GM19043 (cell line): ENCODE measurements at regions not wholly inside any gene's neighbourhood (a gene's known extent, or its start where the extent isn't known, plus 50 kb on each side); places are given as distances from the start of the nearest gene placed in this dataset.

Experiments used
- ATAC-seq: cut with Tn5 transposase; IDR thresholded peaks from one replicate; pipeline ENCODE4 v1.9.1; 2021; ENCODE audit warnings: low read depth; ENCODE audit not compliant: unreplicated experiment

- no peak for ATAC-seq
These were observed 87.3 kb upstream of the RAB4A start for GRCh38 chr1:229183588-229183987.

DNA sequence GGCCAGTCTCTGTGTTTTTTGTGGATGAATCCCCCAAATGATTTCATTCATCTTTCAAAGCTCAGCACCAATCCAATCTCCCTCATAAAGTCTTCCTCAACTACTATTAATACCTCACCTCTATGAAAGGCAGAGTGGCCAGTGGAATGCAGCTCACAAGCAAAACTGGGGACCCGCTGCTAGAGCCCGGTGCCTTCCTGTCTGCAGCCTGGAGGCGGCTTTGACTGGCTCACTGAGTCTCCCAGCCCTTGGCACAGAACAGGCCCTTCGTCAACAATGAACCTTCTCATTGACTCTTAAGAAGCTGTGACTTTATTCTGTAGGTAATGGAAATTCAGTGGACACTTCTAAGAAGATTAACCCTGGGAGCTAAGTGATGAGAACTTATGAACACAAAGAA lies 86.8 kb upstream of the RAB4A start:
- ATAC-seq: no peak

- ATAC-seq: no peak
These were observed 84.9 kb upstream of the RAB4A start for GRCh38 chr1:229185963-229186362.

GRCh38 chr1:229186373-229187056 lies 84.4 kb upstream of the RAB4A start:
- peak; percentile 99 for ATAC-seq

DNA sequence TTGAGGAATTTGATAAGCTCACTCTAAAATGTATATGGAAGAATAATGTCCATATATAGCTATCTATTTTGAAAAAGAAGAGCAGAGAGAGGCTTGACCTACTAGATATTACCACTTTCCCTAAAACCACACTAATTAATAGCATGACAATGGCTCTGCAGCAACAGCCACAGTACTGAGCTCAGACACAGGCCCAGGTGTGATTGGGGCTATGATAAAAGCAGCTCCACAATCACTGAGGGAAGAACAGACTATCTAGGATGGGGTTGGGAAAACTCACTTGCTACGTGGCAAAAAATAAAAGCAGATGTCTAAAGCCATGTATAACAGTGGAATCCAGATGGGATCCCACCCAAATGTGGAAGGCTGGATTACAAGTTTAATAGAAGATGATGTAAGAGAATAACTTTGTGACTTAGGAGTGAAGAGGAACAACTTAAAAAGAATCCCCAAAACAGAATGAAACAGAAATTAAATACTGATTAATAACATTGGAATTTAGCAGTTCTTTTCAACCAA lies 80.8 kb upstream of the RAB4A start:
- no peak for ATAC-seq

GRCh38 chr1:229191066-229191674 lies 79.7 kb upstream of the RAB4A start:
- no peak for ATAC-seq

GRCh38 chr1:229192031-229192430 lies 78.9 kb upstream of the RAB4A start:
- no peak for ATAC-seq

- no peak for ATAC-seq
These were observed 78.1 kb upstream of the RAB4A start for GRCh38 chr1:229192853-229193252.

GRCh38 chr1:229194096-229194495 lies 76.8 kb upstream of the RAB4A start:
- no peak for ATAC-seq

DNA sequence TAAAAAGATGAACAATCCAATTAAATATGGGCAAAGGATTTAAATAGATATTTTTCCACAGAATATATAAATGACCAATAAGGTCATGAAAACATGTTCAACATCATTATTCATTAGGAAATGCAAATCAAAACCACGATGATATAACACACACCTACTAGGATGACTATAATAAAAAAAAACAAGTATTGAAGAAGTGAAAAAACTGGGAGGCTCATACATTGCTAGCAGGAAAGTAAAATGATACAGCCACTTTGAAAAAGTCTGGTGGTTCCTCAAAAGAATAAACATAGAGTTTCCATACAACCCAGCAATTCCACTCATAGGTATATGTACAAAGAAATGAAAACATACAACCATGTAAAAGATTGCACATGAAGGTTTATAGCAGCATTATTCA lies 75.7 kb upstream of the RAB4A start:
- ATAC-seq: no peak

DNA sequence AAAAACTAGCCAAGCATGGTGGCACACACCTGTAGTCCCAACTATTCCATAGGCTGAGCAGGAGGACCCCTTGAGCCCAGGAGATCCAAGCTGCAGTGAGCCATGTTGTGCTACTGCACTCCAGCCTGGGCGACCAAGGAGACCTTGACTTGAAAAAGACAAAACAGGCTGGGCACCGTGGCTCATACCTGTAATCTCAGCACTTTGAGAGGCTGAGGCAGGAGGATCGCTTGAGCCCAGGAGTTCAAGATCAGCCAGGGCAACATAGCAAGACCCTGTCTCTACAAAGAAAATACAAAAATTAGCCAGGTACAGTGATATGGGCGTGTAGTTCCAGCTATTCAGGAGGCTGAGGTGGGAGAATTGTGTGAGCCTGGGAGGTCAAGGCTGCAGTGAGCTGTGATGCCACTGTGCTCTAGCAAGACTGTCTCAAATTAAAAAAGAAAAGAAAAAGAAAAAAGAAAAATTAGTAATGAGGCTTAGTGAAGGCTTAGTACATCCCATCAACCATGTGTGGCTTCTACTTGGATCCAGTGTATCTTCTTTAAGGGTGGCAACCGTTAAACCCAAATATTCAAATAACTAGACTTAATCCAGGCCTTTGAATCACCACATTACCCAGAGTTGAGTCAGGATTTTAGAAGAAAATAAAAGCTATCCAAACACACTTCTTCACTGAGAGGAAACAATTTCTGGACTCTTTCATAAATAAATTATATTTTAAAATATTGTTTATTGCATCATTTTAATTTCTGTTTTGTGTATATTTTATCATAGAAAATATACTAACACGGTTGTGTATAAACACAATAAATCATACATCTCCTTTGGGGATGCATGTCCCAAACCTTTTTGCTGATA lies 74.3 kb upstream of the RAB4A start:
- ATAC-seq: no peak

DNA sequence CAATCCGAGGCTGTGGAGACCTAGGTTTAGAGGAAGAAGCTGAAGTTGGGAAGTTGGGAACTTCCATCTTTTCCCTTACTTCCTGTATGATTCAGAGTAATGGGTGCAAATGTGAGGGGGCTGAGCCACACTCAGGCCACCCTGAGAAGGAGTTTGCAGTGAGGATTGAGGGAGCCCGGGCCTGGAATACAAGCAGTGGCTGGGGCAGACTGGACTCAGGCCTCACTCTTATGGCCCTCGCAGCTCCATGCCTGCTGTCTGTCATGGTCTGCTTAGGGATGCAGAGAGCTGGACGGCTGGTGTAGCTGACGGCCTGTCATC lies 73.7 kb upstream of the RAB4A start:
- no peak for ATAC-seq

- ATAC-seq: peak; percentile 66
These were observed 71.4 kb upstream of the RAB4A start for GRCh38 chr1:229199261-229200243.

DNA sequence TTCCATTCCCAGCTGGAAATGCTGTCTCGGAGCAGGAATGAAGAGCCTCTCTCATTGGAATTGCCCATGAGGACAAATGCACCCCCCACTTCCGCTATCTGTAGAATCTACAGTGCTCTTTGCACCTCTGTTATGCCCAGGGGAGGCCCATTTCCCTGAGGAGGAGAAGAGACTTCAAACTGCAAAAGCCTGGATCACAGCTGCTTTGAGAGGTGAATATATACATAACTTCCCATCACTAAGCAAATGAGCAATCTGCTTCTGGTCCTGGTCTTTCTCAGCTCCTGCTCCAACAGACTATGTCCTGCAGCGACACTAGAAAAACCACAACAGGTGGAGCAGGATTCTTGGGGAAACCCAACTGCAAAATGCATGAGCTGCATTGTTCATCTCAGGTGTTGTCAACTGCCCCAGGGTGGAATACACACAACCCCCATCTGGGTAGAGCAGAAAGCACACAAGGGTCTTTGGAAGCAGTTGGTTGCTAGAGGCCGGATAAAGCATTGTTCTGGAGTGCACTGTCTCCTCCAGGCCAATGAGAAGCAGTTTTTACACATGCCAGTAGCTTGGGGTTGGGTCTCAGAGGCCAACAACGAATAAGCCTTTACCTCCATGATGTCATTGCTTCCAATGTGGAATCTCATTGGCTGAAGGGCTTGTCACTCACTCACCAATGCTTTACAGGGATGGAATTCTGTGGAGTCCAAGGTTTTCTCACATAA lies 67.7 kb upstream of the RAB4A start:
- no peak for ATAC-seq

DNA sequence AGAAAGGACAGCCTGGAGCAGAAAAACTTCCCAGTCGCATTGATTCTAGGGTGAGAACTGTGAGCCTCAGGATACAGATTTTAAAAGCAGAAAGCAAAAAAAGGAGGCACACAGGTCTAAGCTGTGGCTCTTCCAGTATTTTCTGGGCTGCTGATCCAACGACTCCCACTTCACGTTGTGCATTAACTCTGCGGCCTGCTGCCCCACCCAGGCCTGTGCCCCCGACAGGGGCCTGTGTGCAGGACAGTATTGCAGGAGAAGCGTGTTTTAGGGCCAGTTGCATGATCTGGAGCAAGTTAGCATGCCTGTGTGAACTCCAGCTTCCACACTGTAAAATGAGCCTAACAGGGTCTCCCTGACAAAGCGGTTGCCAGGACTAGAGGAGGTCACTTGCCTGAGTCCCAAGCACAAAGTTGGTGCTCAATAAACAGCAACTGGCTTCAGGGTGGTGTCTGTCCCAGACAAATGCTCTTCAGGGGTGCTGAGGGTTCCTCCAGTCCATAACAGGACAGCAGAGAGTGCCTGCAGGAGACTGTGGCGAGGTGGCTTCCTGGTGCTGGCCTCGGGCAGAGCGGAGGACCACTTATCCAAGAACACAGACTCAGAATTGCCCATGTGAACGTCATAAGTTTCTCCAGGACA lies 66.8 kb upstream of the RAB4A start:
- no peak for ATAC-seq

DNA sequence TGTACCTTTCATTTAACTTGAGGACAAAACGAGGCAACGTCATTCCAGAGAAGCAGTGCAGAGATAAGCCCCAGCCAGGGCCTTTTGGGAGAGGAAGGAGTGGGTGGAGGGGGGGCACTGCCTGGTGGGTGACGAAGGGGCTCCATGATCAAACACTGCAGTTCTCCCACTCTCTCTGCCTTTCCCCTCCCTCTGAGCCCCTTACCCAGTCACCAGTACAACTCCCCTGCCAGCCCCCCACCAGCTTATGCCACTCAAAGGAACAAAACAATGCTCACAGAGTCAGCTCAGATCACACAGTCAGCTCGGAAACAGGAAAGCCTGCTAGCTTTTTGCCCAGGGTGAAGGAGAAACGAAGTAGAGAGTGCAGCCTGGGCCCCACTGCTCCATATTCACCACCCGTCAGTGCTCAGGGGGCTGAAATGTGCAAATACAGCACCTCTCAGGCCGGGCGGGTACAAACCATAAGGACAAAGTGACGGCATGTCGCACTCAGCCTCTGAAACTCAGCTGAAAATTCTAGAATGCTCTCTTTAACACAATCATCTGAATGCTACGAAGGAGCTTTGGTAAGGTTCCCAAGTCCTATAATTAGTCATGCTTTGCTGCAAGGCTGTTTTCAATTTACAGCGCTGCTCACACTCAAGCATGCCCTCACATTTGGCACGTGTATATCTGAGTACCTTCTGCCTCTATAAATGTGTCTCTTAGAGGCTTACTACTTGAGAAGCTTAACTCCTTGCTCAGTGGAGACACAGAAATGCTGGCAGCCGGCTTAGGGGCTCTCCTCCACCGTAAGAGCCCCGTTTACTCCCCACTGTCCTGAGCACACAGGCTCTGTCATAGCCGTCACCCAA lies 65.8 kb upstream of the RAB4A start:
- ATAC-seq: no peak

DNA sequence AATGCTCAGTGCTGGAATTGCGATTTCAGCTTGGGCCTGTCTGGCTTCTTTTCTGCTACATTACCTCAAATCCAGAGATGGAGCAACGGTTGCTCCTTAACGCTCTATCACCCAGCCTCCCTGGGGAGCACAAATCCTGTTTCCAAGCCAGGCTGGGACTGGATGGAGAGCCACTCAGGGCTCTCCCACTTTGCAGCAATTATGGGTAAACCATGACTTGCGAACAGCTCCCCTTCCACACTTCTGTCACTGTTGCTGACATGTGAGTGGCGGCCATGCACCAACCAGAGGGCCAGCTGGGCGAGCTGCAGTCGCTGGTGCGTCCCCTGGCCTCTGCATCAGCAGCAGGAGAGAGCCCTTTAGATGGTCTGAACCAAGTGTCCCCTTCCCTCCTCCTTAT lies 65.1 kb upstream of the RAB4A start:
- ATAC-seq: no peak

DNA sequence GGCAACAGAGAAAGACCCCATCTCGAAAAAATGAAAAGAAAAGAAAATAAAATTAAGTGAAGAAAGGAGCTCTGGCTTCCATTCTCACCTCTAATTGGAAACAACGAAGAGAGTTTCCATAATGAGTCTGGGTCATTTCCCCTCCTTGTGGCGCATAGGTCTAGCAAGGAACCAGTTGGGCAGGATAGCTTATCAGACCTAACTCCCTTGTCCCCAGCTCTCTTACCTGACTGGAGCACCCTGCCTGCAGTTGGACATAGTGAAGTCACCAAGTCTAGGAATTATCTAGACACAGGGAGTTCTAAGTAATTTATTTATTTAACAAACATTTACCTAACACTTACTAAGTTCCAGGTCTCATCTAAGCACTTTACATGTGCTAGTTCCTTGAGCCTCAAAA lies 63.0 kb upstream of the RAB4A start:
- no peak for ATAC-seq
